Lung (tissue), 11 donors: ENCODE measurements at regions not wholly inside any gene's neighbourhood (a gene's known extent, or its start where the extent isn't known, plus 50 kb on each side); places are given as distances from the start of the nearest gene placed in this dataset.
A peak's percentile ranks its signal among the peaks of the same experiment; 100 is the strongest.

Source experiments
- ATAC-seq: fragments of 200-7000 bp; cut with Tn5 transposase; one replicate; pipeline ENCODE4 v1.9.1; 2020; ENCODE audit warnings: moderate number of reproducible peaks; ENCODE audit not compliant: insufficient read depth, low FRiP score
- DNase-seq, 3 donors: peaks; one replicate each; pipeline ENCODE4 v3.0.0-alpha.2; 2013 to 2017
- H3K27ac ChIP-seq, 2 donors: one replicate each; pipeline ENCODE4 v1.5.1; 2013; ENCODE audit warnings: mild to moderate bottlenecking in 2 of 2, moderate library complexity in 2 of 2, control low read depth in 1 of 2, inconsistent platforms in 1 of 2, low read depth in 1 of 2, low read length in 1 of 2
- H3K27me3 ChIP-seq, 3 donors: one replicate each; pipeline ENCODE4 v1.5.1; 2013; ENCODE audit warnings: low read length in 2 of 3; ENCODE audit not compliant: control insufficient read depth in 3 of 3, insufficient read depth in 3 of 3
- H3K36me3 ChIP-seq, 4 donors: one replicate each; pipeline ENCODE4 v1.5.1; 2013; ENCODE audit warnings: low read length in 4 of 4, mild to moderate bottlenecking in 1 of 4, moderate library complexity in 1 of 4; ENCODE audit not compliant: control insufficient read depth in 4 of 4, insufficient read depth in 4 of 4
- H3K4me1 ChIP-seq, 5 donors: one replicate each; pipeline ENCODE4 v1.5.1; 2013; ENCODE audit warnings: low read length in 5 of 5, mild to moderate bottlenecking in 2 of 5, moderate library complexity in 1 of 5; ENCODE audit not compliant: control insufficient read depth in 5 of 5, insufficient read depth in 5 of 5
- H3K4me3 ChIP-seq: one replicate; pipeline ENCODE4 v1.5.1; 2013; ENCODE audit warnings: mild to moderate bottlenecking, control low read depth, moderate library complexity
- H3K9ac ChIP-seq, 2 donors: one replicate each; pipeline ENCODE4 v1.5.1; 2013; ENCODE audit warnings: low read length in 2 of 2, control low read depth in 1 of 2; ENCODE audit not compliant: insufficient read depth in 1 of 2
- H3K9me3 ChIP-seq, 4 donors: one replicate each; pipeline ENCODE4 v1.5.1; 2013; ENCODE audit warnings: low read length in 3 of 4, mild to moderate bottlenecking in 1 of 4, moderate library complexity in 1 of 4; ENCODE audit not compliant: control insufficient read depth in 4 of 4, insufficient read depth in 3 of 4
- CTCF ChIP-seq: IDR thresholded peaks from 2 replicates; pipeline ENCODE4 v1.5.1; 2012; ENCODE audit warnings: mild to moderate bottlenecking; ENCODE audit errors: control extremely low read depth, extremely low read depth
- WGBS, 2 donors: extraction: QIAGEN DNeasy Blood & Tissue Kit; methylation state at CpG; one replicate each; pipeline ENCODE4 v1.1.7; 2013; 5-methylcytosine and 5-hydroxymethylcytosine counted together
- donor health status: control.
- donor health status: control.
- donor health status: Bipolar disorder and iron deficiency.
- donor health status: healthy.
- donor health status: DM: yes; HTN: yes; CAD: no.

GRCh38 chr15:92843814-92844213 is 56.3 kb upstream of the CHD2 start:
- H3K4me3 ChIP-seq, result no peak overlapping the region
- H3K9ac ChIP-seq, result no peak overlapping the region
- H3K27me3 ChIP-seq, result no peaks in the 10 kb centered on the region
- no peak for ATAC-seq
- no peaks in the 10 kb centered on the region for H3K9me3 ChIP-seq
- peaks cover 2 to 10% (median 8%) of the 10 kb centered on the region in 5 donors for H3K4me1 ChIP-seq
- no peak overlapping the region for H3K27ac ChIP-seq
- TF ChIP-seq CTCF, result no peak
- WGBS, 2 donors, result 89 to 96% methylated on average over 7 of the region's 7 CpGs
- DNase-seq, result no peak
- no peaks in the 10 kb centered on the region for H3K36me3 ChIP-seq

- no peaks in the 10 kb centered on the region for H3K36me3 ChIP-seq
- peak overlapping the region in 1 of 2 donors; percentile 74 for H3K9ac ChIP-seq
- DNase-seq (peak in 2 of 3 donors; percentile 85 to 91), ATAC-seq (peak; percentile 72)
- H3K4me3 ChIP-seq, result no peak overlapping the region
- no peaks in the 10 kb centered on the region for H3K27me3 ChIP-seq
- H3K9me3 ChIP-seq, result no peaks in the 10 kb centered on the region
- TF ChIP-seq CTCF, result no peak
- H3K27ac ChIP-seq, result no peak overlapping the region
- H3K4me1 ChIP-seq, result peaks cover 2 to 10% (median 8%) of the 10 kb centered on the region in 5 donors
These were observed 55.0 kb upstream of the CHD2 start for GRCh38 chr15:92845126-92845508.

GRCh38 chr15:92846741-92847140 is 53.4 kb upstream of the CHD2 start:
- TF ChIP-seq CTCF, result no peak
- H3K9ac ChIP-seq, result no peak overlapping the region
- DNase-seq (no peak), ATAC-seq (no peak)
- WGBS, 2 donors, result 88 to 96% methylated on average over 1 of the region's 1 CpG
- peaks cover 2 to 10% (median 8%) of the 10 kb centered on the region in 5 donors for H3K4me1 ChIP-seq
- no peak overlapping the region for H3K4me3 ChIP-seq
- no peaks in the 10 kb centered on the region for H3K27me3 ChIP-seq
- H3K27ac ChIP-seq, result no peak overlapping the region
- no peaks in the 10 kb centered on the region for H3K36me3 ChIP-seq
- no peaks in the 10 kb centered on the region for H3K9me3 ChIP-seq

- H3K36me3 ChIP-seq, result no peaks in the 10 kb centered on the region
- H3K4me3 ChIP-seq, result no peak overlapping the region
- H3K9ac ChIP-seq, result no peak overlapping the region
- ATAC-seq (no peak), DNase-seq (no peak)
- 87 to 94% methylated on average over 5 of the region's 5 CpGs for WGBS, 2 donors
- no peak overlapping the region for H3K27ac ChIP-seq
- H3K4me1 ChIP-seq, result peaks cover 2 to 10% (median 8%) of the 10 kb centered on the region in 5 donors
- H3K9me3 ChIP-seq, result no peaks in the 10 kb centered on the region
- H3K27me3 ChIP-seq, result no peaks in the 10 kb centered on the region
- no peak for TF ChIP-seq CTCF
These were observed 52.3 kb upstream of the CHD2 start for GRCh38 chr15:92847841-92848240.
